A673 (cell line): ENCODE measurements at regions not wholly inside any gene's neighbourhood (a gene's known extent, or its start where the extent isn't known, plus 50 kb on each side); places are given as distances from the start of the nearest gene placed in this dataset.

ENCODE experiments used
- BruUV-seq: library from RNA; stranded (reverse); fragments of 400-500 nt; replicated peaks from 2 replicates; lab custom pipeline; 2021; lab: Mats Ljungman, UMichigan
- CTCF ChIA-PET: fragments of 300-600 bp; sonication (Branson Sonifier 250); formaldehyde crosslinking; loops from one replicate; lab custom pipeline; 2022; ENCODE audit warnings: antibody characterized with exemption; lab: Charles Lee
- POLR2A ChIA-PET: fragments of 300-600 bp; sonication (Branson Sonifier 250); formaldehyde crosslinking; loops from one replicate; lab custom pipeline; 2022; ENCODE audit warnings: antibody characterized with exemption; ENCODE audit not compliant: low non-redundant PET; lab: Charles Lee
- DNase-seq: peaks from one replicate; pipeline ENCODE4 v3.0.0-alpha.2; 2015; ENCODE audit warnings: low spot score
- H3K27ac ChIP-seq: fragments of 200-600 bp; sonication (generic); 2 replicates; pipeline ENCODE4 v1.5.1; 2016; ENCODE audit warnings: mixed run types, low read depth, mild to moderate bottlenecking, mixed read lengths, antibody characterized with exemption, low read length; ENCODE audit not compliant: poor library complexity, severe bottlenecking
- H3K27me3 ChIP-seq: fragments of 200-600 bp; sonication (generic); replicated peaks from 2 replicates; pipeline ENCODE4 v1.6.1; 2017; ENCODE audit warnings: mixed run types, low read depth, mild to moderate bottlenecking, mixed read lengths, antibody characterized with exemption, low read length; ENCODE audit not compliant: insufficient read depth, poor library complexity
- H3K36me3 ChIP-seq: fragments of 200-600 bp; sonication (generic); 2 replicates; pipeline ENCODE4 v1.6.1; 2016; ENCODE audit warnings: mixed run types, mild to moderate bottlenecking, mixed read lengths, antibody characterized with exemption, low read length; ENCODE audit not compliant: insufficient read depth, poor library complexity, severe bottlenecking
- H3K4me1 ChIP-seq: fragments of 200-600 bp; sonication (generic); 2 replicates; pipeline ENCODE4 v1.6.1; 2017; ENCODE audit warnings: mixed run types, mild to moderate bottlenecking, mixed read lengths, antibody characterized with exemption, low read length; ENCODE audit not compliant: insufficient read depth, poor library complexity, severe bottlenecking
- H3K4me3 ChIP-seq: fragments of 200-600 bp; sonication (generic); 2 replicates; pipeline ENCODE4 v1.5.1; 2016; ENCODE audit warnings: low read depth, mixed run types, mild to moderate bottlenecking, mixed read lengths, low read length; ENCODE audit not compliant: poor library complexity, severe bottlenecking
- H3K9me3 ChIP-seq: fragments of 200-600 bp; sonication (generic); 2 replicates; pipeline ENCODE4 v1.6.1; 2016; ENCODE audit warnings: mixed run types, low read depth, mild to moderate bottlenecking, mixed read lengths, antibody characterized with exemption, low read length; ENCODE audit not compliant: poor library complexity, severe bottlenecking
- EZH2 ChIP-seq: fragments of 200-600 bp; sonication (generic); IDR thresholded peaks from 2 replicates; pipeline ENCODE4 v1.6.1; 2017; ENCODE audit warnings: borderline replicate concordance, low read depth, mild to moderate bottlenecking, mixed read lengths, antibody characterized with exemption, low read length; ENCODE audit not compliant: poor library complexity, severe bottlenecking
- intact Hi-C: fragments of 100-400 bp; cut with micrococcal nuclease; formaldehyde crosslinking; loops from one replicate; pipeline ENCODE4 v1.10.0; 2022; ENCODE audit not compliant: unreplicated experiment
- TF ChIP-seq, protein P1 (sequence below): fragments of 300-800, 200-600 bp; sonication (generic); conservative IDR thresholded peaks from 2 replicates; pipeline ENCODE4 v1.5.1; 2017; ENCODE audit warnings: low read depth, mild to moderate bottlenecking, antibody characterized with exemption, low read length, moderate library complexity, mixed read lengths

DNA sequence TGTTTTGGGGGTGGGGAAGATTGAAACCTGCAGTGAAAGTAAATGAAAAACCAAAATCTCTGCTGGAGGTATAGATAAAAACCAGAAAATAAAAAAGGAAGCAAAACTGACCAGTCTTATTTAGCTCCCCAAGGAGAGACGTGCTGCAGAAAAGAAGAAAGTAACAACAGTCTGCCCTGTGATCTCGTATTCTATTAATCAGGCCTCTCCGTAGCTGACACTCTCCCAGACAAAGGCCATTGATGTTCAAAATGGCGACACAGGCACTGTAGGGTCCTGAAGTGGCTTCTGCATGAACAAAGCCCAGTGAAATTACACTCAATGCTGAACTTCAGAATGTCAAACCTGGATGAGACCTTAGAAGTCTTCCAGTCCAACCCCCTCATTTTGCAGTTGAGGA lies 106.6 kb downstream of the NXPE2 start:
- CTCF ChIA-PET, result no interaction called here
- POLR2A ChIA-PET, result no interaction called here
- intact Hi-C loops, result no loop called here
- no peaks in the 10 kb centered on the region for H3K9me3 ChIP-seq
- no TSS peak for BruUV-seq
- no peaks in the 10 kb centered on the region for H3K36me3 ChIP-seq
- DNase-seq, result no peak
- TF ChIP-seq, protein P1, sequence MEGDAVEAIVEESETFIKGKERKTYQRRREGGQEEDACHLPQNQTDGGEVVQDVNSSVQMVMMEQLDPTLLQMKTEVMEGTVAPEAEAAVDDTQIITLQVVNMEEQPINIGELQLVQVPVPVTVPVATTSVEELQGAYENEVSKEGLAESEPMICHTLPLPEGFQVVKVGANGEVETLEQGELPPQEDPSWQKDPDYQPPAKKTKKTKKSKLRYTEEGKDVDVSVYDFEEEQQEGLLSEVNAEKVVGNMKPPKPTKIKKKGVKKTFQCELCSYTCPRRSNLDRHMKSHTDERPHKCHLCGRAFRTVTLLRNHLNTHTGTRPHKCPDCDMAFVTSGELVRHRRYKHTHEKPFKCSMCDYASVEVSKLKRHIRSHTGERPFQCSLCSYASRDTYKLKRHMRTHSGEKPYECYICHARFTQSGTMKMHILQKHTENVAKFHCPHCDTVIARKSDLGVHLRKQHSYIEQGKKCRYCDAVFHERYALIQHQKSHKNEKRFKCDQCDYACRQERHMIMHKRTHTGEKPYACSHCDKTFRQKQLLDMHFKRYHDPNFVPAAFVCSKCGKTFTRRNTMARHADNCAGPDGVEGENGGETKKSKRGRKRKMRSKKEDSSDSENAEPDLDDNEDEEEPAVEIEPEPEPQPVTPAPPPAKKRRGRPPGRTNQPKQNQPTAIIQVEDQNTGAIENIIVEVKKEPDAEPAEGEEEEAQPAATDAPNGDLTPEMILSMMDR, result no peak
- TF ChIP-seq EZH2, result no peak
- no peaks in the 10 kb centered on the region for H3K4me1 ChIP-seq
- H3K27ac ChIP-seq, result no peak overlapping the region
- H3K27me3 ChIP-seq, result no peaks in the 10 kb centered on the region
- no peak overlapping the region for H3K4me3 ChIP-seq

DNA sequence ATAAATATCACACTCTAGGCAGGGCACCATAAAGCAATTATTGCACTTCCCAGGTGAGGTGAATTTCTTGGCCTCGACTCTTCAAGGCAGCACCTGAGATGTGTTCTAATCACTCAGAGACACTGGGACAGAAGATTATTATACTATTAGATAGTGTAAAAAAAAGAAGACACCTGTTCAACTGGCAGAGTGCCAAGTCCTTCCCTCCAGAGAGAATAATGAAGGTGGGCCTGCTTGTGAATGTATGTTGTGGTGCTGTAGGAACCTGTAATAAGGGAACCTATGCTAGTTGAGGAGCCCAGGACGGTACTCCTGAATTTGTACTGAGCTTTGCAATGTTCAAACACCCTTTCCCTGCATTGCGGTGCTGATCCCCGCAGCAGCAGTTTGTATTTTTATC lies 107.5 kb downstream of the NXPE2 start:
- no peak overlapping the region for H3K27ac ChIP-seq
- intact Hi-C loops, result no loop called here
- ChIA-PET POLR2A (no interaction called here), CTCF (no interaction called here)
- no peak for TF ChIP-seq EZH2
- TF ChIP-seq, protein P1, result no peak
- no peaks in the 10 kb centered on the region for H3K36me3 ChIP-seq
- no peaks in the 10 kb centered on the region for H3K27me3 ChIP-seq
- no peaks in the 10 kb centered on the region for H3K9me3 ChIP-seq
- no TSS peak for BruUV-seq
- DNase-seq, result no peak
- H3K4me1 ChIP-seq, result no peaks in the 10 kb centered on the region
- H3K4me3 ChIP-seq, result no peak overlapping the region

GRCh38 chr11:114787126-114787525 lies 108.8 kb downstream of the NXPE2 start:
- BruUV-seq, result no TSS peak
- no peaks in the 10 kb centered on the region for H3K9me3 ChIP-seq
- H3K4me1 ChIP-seq, result no peaks in the 10 kb centered on the region
- intact Hi-C loops, result no loop called here
- DNase-seq, result no peak
- no peaks in the 10 kb centered on the region for H3K36me3 ChIP-seq
- ChIA-PET POLR2A (no interaction called here), CTCF (no interaction called here)
- no peak overlapping the region for H3K27ac ChIP-seq
- H3K27me3 ChIP-seq, result no peaks in the 10 kb centered on the region
- TF ChIP-seq, protein P1, result no peak
- TF ChIP-seq EZH2, result no peak
- no peak overlapping the region for H3K4me3 ChIP-seq
